Ovary (tissue), 3 donors: ENCODE measurements at regions not wholly inside any gene's neighbourhood (a gene's known extent, or its start where the extent isn't known, plus 50 kb on each side); places are given as distances from the start of the nearest gene placed in this dataset.

Source experiments
- CTCF ChIP-seq, 3 donors: fragments of 450-650 bp in 2 of 3; fragments of 200-600 bp in 1 of 3; IDR thresholded peaks; one replicate each; pipeline versions ENCODE4 v1.5.1 to v1.8.0; 2016 to 2022; ENCODE audit warnings: antibody characterized with exemption in 3 of 3, mild to moderate bottlenecking in 1 of 3
- EP300 ChIP-seq: sonication (generic); formaldehyde crosslinking; IDR thresholded peaks from one replicate; pipeline ENCODE4 v1.6.1; 2017; ENCODE audit warnings: antibody characterized with exemption
- POLR2A ChIP-seq: fragments of 450-650 bp; IDR thresholded peaks from one replicate; pipeline ENCODE4 v1.6.1; 2017; ENCODE audit warnings: antibody characterized with exemption, mild to moderate bottlenecking, moderate library complexity
- donor health status: DM: no; HTN: no; CAD: no.

DNA sequence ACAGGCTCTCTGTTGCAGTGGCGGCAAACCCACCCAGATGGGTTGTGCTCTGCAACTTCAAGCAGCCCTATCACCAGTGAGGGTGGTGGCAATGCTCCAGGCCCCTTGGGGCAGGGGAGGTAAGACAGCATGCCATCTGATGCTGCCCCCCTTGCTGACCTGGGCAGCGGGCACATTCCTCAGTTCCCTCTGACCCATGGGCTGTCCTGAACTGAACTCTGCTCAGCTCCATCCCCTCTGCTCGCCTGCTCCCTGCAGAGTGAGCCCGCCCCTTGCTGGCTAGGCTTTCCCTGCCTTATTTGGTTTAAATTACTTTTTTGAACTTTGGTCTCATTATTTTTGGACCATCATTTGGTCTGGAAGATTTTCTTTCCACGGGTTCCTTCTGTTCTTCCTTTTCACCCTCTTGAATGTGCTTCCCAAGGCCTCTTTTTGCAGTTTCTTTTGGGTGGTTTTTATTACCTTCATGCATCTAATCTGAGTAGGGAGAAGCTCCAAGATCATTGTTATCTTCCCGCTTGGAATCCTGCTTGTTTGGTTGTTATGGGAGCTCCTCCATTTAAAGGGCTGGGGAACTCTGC lies 565.4 kb downstream of the TNS1 start:
- TF ChIP-seq CTCF (IDR thresholded peaks at IDR 0.05) (no peak), EP300 (no peak), POLR2A (no peak)
